ENCODE measurements at regions not wholly inside any gene's neighbourhood (a gene's known extent, or its start where the extent isn't known, plus 50 kb on each side); places are given as distances from the start of the nearest gene placed in this dataset.

- no peaks in the 10 kb centered on the region for H3K27me3 ChIP-seq (ENCODE audit: control insufficient read depth in 1 of 2, insufficient read depth in 2 of 2, low read length in 2 of 2)
- no peaks in the 10 kb centered on the region for H3K36me3 ChIP-seq (replicated peaks in 1 of 2; ENCODE audit: control insufficient read depth in 1 of 2, insufficient read depth in 2 of 2, low read length in 2 of 2)
- ChIA-PET POLR2A (no interaction called here), CTCF (ENCODE audit: low intra/inter-chr PET ratio, low total read pairs) (no interaction called here)
- WGBS (ENCODE audit: low lambda C conversion rate): 2% methylated on average over 4 of the region's 4 CpGs
- H4K20me1 ChIP-seq (ENCODE audit: insufficient read depth, low read length): no peaks in the 10 kb centered on the region
- no peak for ATAC-seq
- no peak overlapping the region for H3K27ac ChIP-seq (ENCODE audit: extremely low read length, insufficient read depth, low read length)
- no peak overlapping the region for H3K9ac ChIP-seq (ENCODE audit: insufficient read depth, low read depth, low read length)
- H3K4me1 ChIP-seq (ENCODE audit: insufficient read depth, low read length): no peaks in the 10 kb centered on the region
- no peak for DNase-seq (ENCODE audit: low spot score)
- intact Hi-C loops (cut with micrococcal nuclease; ENCODE audit: unreplicated experiment): no loop called here
- no TSS peak for BruUV-seq (replicated peaks)
- H3K9me3 ChIP-seq (ENCODE audit: low read length): peaks cover 89% of the 10 kb centered on the region
- no peak for FAIRE-seq
- in situ Hi-C loops (cut with HindIII; ENCODE audit: extremely low pct_ligation_motif_present, low pct_unique_long_range_greater_than_20kb): no loop called here
- no peaks in the 10 kb centered on the region for H3K79me2 ChIP-seq (ENCODE audit: insufficient read depth, low read length)
- no peak overlapping the region for H2AFZ ChIP-seq (ENCODE audit: low read length)
- H3K4me3 ChIP-seq (replicated peaks in 1 of 3; ENCODE audit: insufficient read depth in 1 of 3, low read depth in 2 of 3, low read length in 3 of 3): no peak overlapping the region
- H3K4me2 ChIP-seq (ENCODE audit: low read depth, low read length): no peak overlapping the region
- TF ChIP-seq CREBL2 (CRISPR knock-in tag; IDR thresholded peaks at IDR 0.05; ENCODE audit: borderline replicate concordance) (no peak), MEIS2 (CRISPR knock-in tag; IDR thresholded peaks at IDR 0.05) (no peak), ZNF646 (CRISPR knock-in tag; IDR thresholded peaks at IDR 0.05) (no peak), ZNF350 (CRISPR knock-in tag; IDR thresholded peaks at IDR 0.05; ENCODE audit: borderline replicate concordance, low read depth) (no peak), KAT8 (CRISPR knock-in tag; IDR thresholded peaks at IDR 0.05) (no peak), PHF21A (CRISPR knock-in tag; IDR thresholded peaks at IDR 0.05) (no peak), ARNTL (CRISPR knock-in tag; IDR thresholded peaks at IDR 0.05) (no peak), ZFX (CRISPR knock-in tag; IDR thresholded peaks at IDR 0.05; ENCODE audit: low read depth) (no peak), CEBPB (IDR thresholded peaks at IDR 0.05; ENCODE audit: borderline replicate concordance, low read depth, low read length) (no peak), KLF15 (CRISPR knock-in tag; IDR thresholded peaks at IDR 0.05; ENCODE audit: borderline replicate concordance) (no peak), FOSL2 (CRISPR knock-in tag; IDR thresholded peaks at IDR 0.05) (no peak), ZBTB42 (CRISPR knock-in tag; IDR thresholded peaks at IDR 0.05) (no peak), KLF16 (CRISPR knock-in tag; IDR thresholded peaks at IDR 0.05) (no peak), TGIF2 (CRISPR knock-in tag; IDR thresholded peaks at IDR 0.05) (no peak), RFX3 (CRISPR knock-in tag; IDR thresholded peaks at IDR 0.05) (no peak)
- TF ChIP-seq, protein P1, sequence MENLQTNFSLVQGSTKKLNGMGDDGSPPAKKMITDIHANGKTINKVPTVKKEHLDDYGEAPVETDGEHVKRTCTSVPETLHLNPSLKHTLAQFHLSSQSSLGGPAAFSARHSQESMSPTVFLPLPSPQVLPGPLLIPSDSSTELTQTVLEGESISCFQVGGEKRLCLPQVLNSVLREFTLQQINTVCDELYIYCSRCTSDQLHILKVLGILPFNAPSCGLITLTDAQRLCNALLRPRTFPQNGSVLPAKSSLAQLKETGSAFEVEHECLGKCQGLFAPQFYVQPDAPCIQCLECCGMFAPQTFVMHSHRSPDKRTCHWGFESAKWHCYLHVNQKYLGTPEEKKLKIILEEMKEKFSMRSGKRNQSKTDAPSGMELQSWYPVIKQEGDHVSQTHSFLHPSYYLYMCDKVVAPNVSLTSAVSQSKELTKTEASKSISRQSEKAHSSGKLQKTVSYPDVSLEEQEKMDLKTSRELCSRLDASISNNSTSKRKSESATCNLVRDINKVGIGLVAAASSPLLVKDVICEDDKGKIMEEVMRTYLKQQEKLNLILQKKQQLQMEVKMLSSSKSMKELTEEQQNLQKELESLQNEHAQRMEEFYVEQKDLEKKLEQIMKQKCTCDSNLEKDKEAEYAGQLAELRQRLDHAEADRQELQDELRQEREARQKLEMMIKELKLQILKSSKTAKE (CRISPR knock-in tag; IDR thresholded peaks at IDR 0.05; ENCODE audit: borderline replicate concordance): no peak
Observed at GRCh38 chr15:87764461-87765240, 491.9 kb downstream of the NTRK3 start.

Measured in HepG2 (cell line).